ENCODE measurements at regions not wholly inside any gene's neighbourhood (a gene's known extent, or its start where the extent isn't known, plus 50 kb on each side); places are given as distances from the start of the nearest gene placed in this dataset.
"Not testable (repeated sequence)": the region's sequence is repeated elsewhere in the genome, so short reads cannot be mapped to it uniquely, and the experiment has no call there.

DNA sequence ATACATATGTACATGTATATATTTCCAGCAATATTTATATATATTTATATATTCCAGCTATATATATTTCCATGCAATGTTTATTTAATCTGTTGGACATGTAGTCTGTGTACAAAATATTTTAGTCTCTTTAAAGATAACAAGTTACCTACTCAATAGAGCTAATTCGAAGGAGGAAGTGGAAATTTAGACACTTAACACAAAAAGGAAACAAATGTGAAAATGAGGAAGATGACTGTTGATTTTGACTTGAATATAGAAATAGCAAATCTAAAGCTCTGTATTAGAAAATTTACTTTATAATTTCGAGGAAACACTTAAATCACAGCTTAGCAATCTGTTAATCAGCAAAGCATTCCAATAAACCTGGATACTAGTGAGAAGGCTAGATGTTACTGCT is 1064.4 kb downstream of the PCDH7 start:
- 36 to 37% methylated on average over 2 of the region's 2 CpGs for WGBS, 2 donors
- Histone ChIP-seq H3K4me3 (ENCODE audit: low read depth in 1 of 2, low read length in 2 of 2) (no peak overlapping the region), H3K36me3 (ENCODE audit: control insufficient read depth in 2 of 2, insufficient read depth in 2 of 2, low read length in 1 of 2) (no peaks in the 10 kb centered on the region), H3K9me3 (ENCODE audit: control insufficient read depth in 2 of 2, insufficient read depth in 1 of 2, low read depth in 1 of 2, low read length in 1 of 2) (no peaks in the 10 kb centered on the region), H3K27ac (ENCODE audit: low read depth in 2 of 2, low read length in 1 of 2) (no peak overlapping the region), H3K4me1 (ENCODE audit: control insufficient read depth in 2 of 2, insufficient read depth in 2 of 2, low read length in 1 of 2) (no peaks in the 10 kb centered on the region), H3K27me3 (ENCODE audit: control insufficient read depth in 1 of 2, insufficient read depth in 2 of 2, low read length in 2 of 2) (no peaks in the 10 kb centered on the region)

GRCh38 chr4:31787701-31788100 is 1067.5 kb downstream of the PCDH7 start:
- H3K27ac ChIP-seq (ENCODE audit: low read depth in 2 of 2, low read length in 1 of 2): no peak overlapping the region
- no peaks in the 10 kb centered on the region for H3K27me3 ChIP-seq (ENCODE audit: control insufficient read depth in 1 of 2, insufficient read depth in 2 of 2, low read length in 2 of 2)
- WGBS, 2 donors: 60 to 78% methylated on average over 1 of the region's 1 CpG
- no peaks in the 10 kb centered on the region for H3K4me1 ChIP-seq (ENCODE audit: control insufficient read depth in 2 of 2, insufficient read depth in 2 of 2, low read length in 1 of 2)
- H3K4me3 ChIP-seq (ENCODE audit: low read depth in 1 of 2, low read length in 2 of 2): no peak overlapping the region
- no peaks in the 10 kb centered on the region for H3K9me3 ChIP-seq (ENCODE audit: control insufficient read depth in 2 of 2, insufficient read depth in 1 of 2, low read depth in 1 of 2, low read length in 1 of 2)
- H3K36me3 ChIP-seq (ENCODE audit: control insufficient read depth in 2 of 2, insufficient read depth in 2 of 2, low read length in 1 of 2): no peaks in the 10 kb centered on the region

DNA sequence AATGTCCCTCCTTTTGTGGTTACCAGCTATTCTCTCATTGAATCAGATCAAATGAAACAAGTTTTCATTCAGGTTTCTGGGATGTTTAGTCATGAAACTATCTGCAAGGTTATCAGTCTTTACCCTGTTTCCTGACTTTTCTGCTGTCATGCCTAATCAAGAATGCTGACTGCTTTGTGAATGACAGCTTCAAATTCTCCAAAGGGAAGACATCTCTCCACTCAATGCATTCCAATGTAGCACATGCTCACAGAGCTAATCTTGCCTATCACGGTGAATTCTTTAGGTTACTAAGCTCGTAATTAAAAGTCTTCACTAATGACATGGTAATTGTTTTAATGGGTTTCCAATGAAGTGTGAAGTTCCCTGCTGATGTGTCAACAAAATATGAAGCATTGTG is 1068.5 kb downstream of the PCDH7 start:
- Histone ChIP-seq H3K4me3 (ENCODE audit: low read depth in 1 of 2, low read length in 2 of 2) (no peak overlapping the region), H3K27me3 (ENCODE audit: control insufficient read depth in 1 of 2, insufficient read depth in 2 of 2, low read length in 2 of 2) (no peaks in the 10 kb centered on the region), H3K27ac (ENCODE audit: low read depth in 2 of 2, low read length in 1 of 2) (no peak overlapping the region), H3K36me3 (ENCODE audit: control insufficient read depth in 2 of 2, insufficient read depth in 2 of 2, low read length in 1 of 2) (no peaks in the 10 kb centered on the region), H3K9me3 (ENCODE audit: control insufficient read depth in 2 of 2, insufficient read depth in 1 of 2, low read depth in 1 of 2, low read length in 1 of 2) (no peaks in the 10 kb centered on the region), H3K4me1 (ENCODE audit: control insufficient read depth in 2 of 2, insufficient read depth in 2 of 2, low read length in 1 of 2) (no peaks in the 10 kb centered on the region)
- 43 to 57% methylated on average over 2 of the region's 2 CpGs for WGBS, 2 donors

- Histone ChIP-seq H3K9me3 (ENCODE audit: control insufficient read depth in 2 of 2, insufficient read depth in 1 of 2, low read depth in 1 of 2, low read length in 1 of 2) (no peaks in the 10 kb centered on the region), H3K4me3 (ENCODE audit: low read depth in 1 of 2, low read length in 2 of 2) (no peak overlapping the region), H3K4me1 (ENCODE audit: control insufficient read depth in 2 of 2, insufficient read depth in 2 of 2, low read length in 1 of 2) (no peaks in the 10 kb centered on the region), H3K27ac (ENCODE audit: low read depth in 2 of 2, low read length in 1 of 2) (no peak overlapping the region), H3K27me3 (ENCODE audit: control insufficient read depth in 1 of 2, insufficient read depth in 2 of 2, low read length in 2 of 2) (no peaks in the 10 kb centered on the region), H3K36me3 (ENCODE audit: control insufficient read depth in 2 of 2, insufficient read depth in 2 of 2, low read length in 1 of 2) (no peaks in the 10 kb centered on the region)
- WGBS, 2 donors: 57 to 71% methylated on average over 1 of the region's 1 CpG
These were observed 1071.5 kb downstream of the PCDH7 start for GRCh38 chr4:31791666-31792065.

DNA sequence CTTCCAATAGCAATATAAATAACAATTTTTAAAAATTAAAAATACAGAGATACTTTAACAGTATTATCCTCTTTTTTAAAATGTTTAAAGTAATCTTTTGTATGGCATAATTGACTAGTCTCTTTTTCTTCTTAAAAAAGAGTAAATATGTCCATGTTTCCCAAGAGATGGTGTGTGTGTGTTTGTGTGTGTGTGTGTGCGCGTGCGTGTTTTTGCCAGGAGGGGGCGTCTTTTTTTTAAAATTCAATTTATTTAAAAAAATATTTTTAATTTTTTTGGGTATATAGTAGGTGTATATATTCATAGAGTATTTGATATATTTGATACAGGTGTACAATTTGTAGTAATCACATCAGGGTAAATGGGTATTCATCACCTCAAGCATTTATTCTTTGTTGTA is 1073.7 kb downstream of the PCDH7 start:
- 68 to 75% methylated on average over 4 of the region's 4 CpGs for WGBS, 2 donors
- no peaks in the 10 kb centered on the region for H3K27me3 ChIP-seq (ENCODE audit: control insufficient read depth in 1 of 2, insufficient read depth in 2 of 2, low read length in 2 of 2)
- no peaks in the 10 kb centered on the region for H3K36me3 ChIP-seq (ENCODE audit: control insufficient read depth in 2 of 2, insufficient read depth in 2 of 2, low read length in 1 of 2)
- no peaks in the 10 kb centered on the region for H3K4me1 ChIP-seq (ENCODE audit: control insufficient read depth in 2 of 2, insufficient read depth in 2 of 2, low read length in 1 of 2)
- no peak overlapping the region for H3K27ac ChIP-seq (ENCODE audit: low read depth in 2 of 2, low read length in 1 of 2)
- H3K9me3 ChIP-seq (ENCODE audit: control insufficient read depth in 2 of 2, insufficient read depth in 1 of 2, low read depth in 1 of 2, low read length in 1 of 2): no peaks in the 10 kb centered on the region
- no peak overlapping the region for H3K4me3 ChIP-seq (ENCODE audit: low read depth in 1 of 2, low read length in 2 of 2)

GRCh38 chr4:31797052-31797451 is 1076.9 kb downstream of the PCDH7 start:
- not testable (repeated sequence) for H3K36me3 ChIP-seq (ENCODE audit: control insufficient read depth in 2 of 2, insufficient read depth in 2 of 2, low read length in 1 of 2); H3K4me1 ChIP-seq (ENCODE audit: control insufficient read depth in 2 of 2, insufficient read depth in 2 of 2, low read length in 1 of 2); H3K4me3 ChIP-seq (ENCODE audit: low read depth in 1 of 2, low read length in 2 of 2); H3K27ac ChIP-seq (ENCODE audit: low read depth in 2 of 2, low read length in 1 of 2); H3K27me3 ChIP-seq (ENCODE audit: control insufficient read depth in 1 of 2, insufficient read depth in 2 of 2, low read length in 2 of 2); H3K9me3 ChIP-seq (ENCODE audit: control insufficient read depth in 2 of 2, insufficient read depth in 1 of 2, low read depth in 1 of 2, low read length in 1 of 2)
- WGBS, 2 donors: 98 to 100% methylated on average over 1 of the region's 1 CpG

GRCh38 chr4:31803526-31804195 is 1083.5 kb downstream of the PCDH7 start:
- no peaks in the 10 kb centered on the region for H3K27me3 ChIP-seq (ENCODE audit: control insufficient read depth in 1 of 2, insufficient read depth in 2 of 2, low read length in 2 of 2)
- no peaks in the 10 kb centered on the region for H3K4me1 ChIP-seq (ENCODE audit: control insufficient read depth in 2 of 2, insufficient read depth in 2 of 2, low read length in 1 of 2)
- H3K9me3 ChIP-seq (ENCODE audit: control insufficient read depth in 2 of 2, insufficient read depth in 1 of 2, low read depth in 1 of 2, low read length in 1 of 2): peaks cover 0 to 4% of the 10 kb centered on the region in 2 donors
- 37 to 44% methylated on average over 3 of the region's 3 CpGs for WGBS, 2 donors
- no peaks in the 10 kb centered on the region for H3K36me3 ChIP-seq (ENCODE audit: control insufficient read depth in 2 of 2, insufficient read depth in 2 of 2, low read length in 1 of 2)
- no peak overlapping the region for H3K4me3 ChIP-seq (ENCODE audit: low read depth in 1 of 2, low read length in 2 of 2)
- no peak overlapping the region for H3K27ac ChIP-seq (ENCODE audit: low read depth in 2 of 2, low read length in 1 of 2)

DNA sequence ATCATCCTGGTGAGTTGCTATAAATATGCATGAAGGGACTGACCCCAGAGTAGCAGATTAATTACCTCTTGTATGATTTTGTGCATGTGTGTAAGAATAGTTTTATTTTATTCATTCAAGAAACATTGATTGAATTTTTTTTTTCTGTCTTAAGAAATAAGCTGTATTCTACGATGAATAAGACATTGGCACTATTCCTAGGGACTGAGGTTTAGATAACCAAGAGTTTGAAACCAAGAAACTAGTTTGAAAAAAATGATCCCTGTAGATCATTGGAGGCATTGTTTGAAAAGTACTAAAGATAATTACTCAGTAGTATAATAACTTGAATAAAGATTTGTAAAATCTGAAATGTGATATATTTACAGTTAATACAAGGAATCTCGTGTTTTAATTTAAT is 1086.9 kb downstream of the PCDH7 start:
- 44 to 50% methylated on average over 2 of the region's 2 CpGs for WGBS, 2 donors
- H3K36me3 ChIP-seq (ENCODE audit: control insufficient read depth in 2 of 2, insufficient read depth in 2 of 2, low read length in 1 of 2): no peaks in the 10 kb centered on the region
- H3K9me3 ChIP-seq (ENCODE audit: control insufficient read depth in 2 of 2, insufficient read depth in 1 of 2, low read depth in 1 of 2, low read length in 1 of 2): peaks cover 0 to 7% of the 10 kb centered on the region in 2 donors
- H3K27me3 ChIP-seq (ENCODE audit: control insufficient read depth in 1 of 2, insufficient read depth in 2 of 2, low read length in 2 of 2): no peaks in the 10 kb centered on the region
- no peaks in the 10 kb centered on the region for H3K4me1 ChIP-seq (ENCODE audit: control insufficient read depth in 2 of 2, insufficient read depth in 2 of 2, low read length in 1 of 2)
- H3K27ac ChIP-seq (ENCODE audit: low read depth in 2 of 2, low read length in 1 of 2): no peak overlapping the region
- no peak overlapping the region for H3K4me3 ChIP-seq (ENCODE audit: low read depth in 1 of 2, low read length in 2 of 2)

GRCh38 chr4:31844350-31844749 is 1124.2 kb downstream of the PCDH7 start:
- H3K9me3 ChIP-seq (ENCODE audit: control insufficient read depth in 2 of 2, insufficient read depth in 1 of 2, low read depth in 1 of 2, low read length in 1 of 2): peaks cover 0 to 7% of the 10 kb centered on the region in 2 donors
- H3K4me1 ChIP-seq (ENCODE audit: control insufficient read depth in 2 of 2, insufficient read depth in 2 of 2, low read length in 1 of 2): no peaks in the 10 kb centered on the region
- no peaks in the 10 kb centered on the region for H3K36me3 ChIP-seq (ENCODE audit: control insufficient read depth in 2 of 2, insufficient read depth in 2 of 2, low read length in 1 of 2)
- 82 to 87% methylated on average over 1 of the region's 1 CpG for WGBS, 2 donors
- H3K27me3 ChIP-seq (ENCODE audit: control insufficient read depth in 1 of 2, insufficient read depth in 2 of 2, low read length in 2 of 2): no peaks in the 10 kb centered on the region
- no peak overlapping the region for H3K27ac ChIP-seq (ENCODE audit: low read depth in 2 of 2, low read length in 1 of 2)
- no peak overlapping the region for H3K4me3 ChIP-seq (ENCODE audit: low read depth in 1 of 2, low read length in 2 of 2)

DNA sequence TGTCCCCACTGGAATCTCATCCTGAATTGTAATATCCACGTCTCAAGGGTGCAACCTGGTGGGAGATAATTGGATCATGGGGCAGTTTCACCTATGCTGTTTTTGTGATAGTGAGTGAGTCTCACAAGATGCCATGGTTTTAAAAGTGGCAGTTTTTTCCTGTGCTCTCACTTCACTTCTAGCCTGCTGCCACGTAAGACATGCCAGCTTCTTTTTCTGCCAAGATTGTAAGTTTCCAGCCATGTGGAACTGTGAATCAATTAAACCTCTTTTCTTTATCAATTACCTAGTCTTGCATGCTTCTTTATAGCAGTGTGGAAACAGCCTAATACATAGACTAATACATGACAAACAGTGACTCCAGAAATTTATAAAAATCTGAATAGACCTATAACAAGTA is 1131.8 kb downstream of the PCDH7 start:
- H3K27me3 ChIP-seq (ENCODE audit: control insufficient read depth in 1 of 2, insufficient read depth in 2 of 2, low read length in 2 of 2): no peaks in the 10 kb centered on the region
- 53 to 54% methylated on average over 2 of the region's 2 CpGs for WGBS, 2 donors
- H3K27ac ChIP-seq (ENCODE audit: low read depth in 2 of 2, low read length in 1 of 2): no peak overlapping the region
- H3K4me3 ChIP-seq (ENCODE audit: low read depth in 1 of 2, low read length in 2 of 2): no peak overlapping the region
- no peaks in the 10 kb centered on the region for H3K36me3 ChIP-seq (ENCODE audit: control insufficient read depth in 2 of 2, insufficient read depth in 2 of 2, low read length in 1 of 2)
- no peaks in the 10 kb centered on the region for H3K4me1 ChIP-seq (ENCODE audit: control insufficient read depth in 2 of 2, insufficient read depth in 2 of 2, low read length in 1 of 2)
- H3K9me3 ChIP-seq (ENCODE audit: control insufficient read depth in 2 of 2, insufficient read depth in 1 of 2, low read depth in 1 of 2, low read length in 1 of 2): no peaks in the 10 kb centered on the region

Data from esophagus (tissue), 2 donors.